GM18870 (cell line): ENCODE measurements at regions not wholly inside any gene's neighbourhood (a gene's known extent, or its start where the extent isn't known, plus 50 kb on each side); places are given as distances from the start of the nearest gene placed in this dataset.
"Not testable (repeated sequence)": the region's sequence is repeated elsewhere in the genome, so short reads cannot be mapped to it uniquely, and the experiment has no call there.

Source experiments
- ATAC-seq: cut with Tn5 transposase; IDR thresholded peaks from one replicate; pipeline ENCODE4 v1.9.1; 2021; ENCODE audit warnings: moderate library complexity; ENCODE audit not compliant: unreplicated experiment

GRCh38 chr3:177906126-177906511 lies 630.1 kb upstream of the KCNMB2 start:
- ATAC-seq, result no peak

- ATAC-seq, result no peak
These were observed 629.5 kb upstream of the KCNMB2 start for GRCh38 chr3:177906578-177907229.

GRCh38 chr3:177909530-177909929 lies 626.7 kb upstream of the KCNMB2 start:
- not testable (repeated sequence) for ATAC-seq

GRCh38 chr3:177914224-177914623 lies 622.0 kb upstream of the KCNMB2 start:
- ATAC-seq, result no peak

GRCh38 chr3:177916461-177916860 lies 619.8 kb upstream of the KCNMB2 start:
- no peak for ATAC-seq

GRCh38 chr3:177917234-177917861 lies 618.9 kb upstream of the KCNMB2 start:
- ATAC-seq, result no peak

GRCh38 chr3:177921153-177921552 lies 615.1 kb upstream of the KCNMB2 start:
- ATAC-seq, result no peak

GRCh38 chr3:177924261-177924660 lies 612.0 kb upstream of the KCNMB2 start:
- ATAC-seq, result no peak

GRCh38 chr3:177928172-177928873 lies 607.9 kb upstream of the KCNMB2 start:
- ATAC-seq, result peak; percentile 85

GRCh38 chr3:177929310-177929709 lies 606.9 kb upstream of the KCNMB2 start:
- ATAC-seq, result no peak

GRCh38 chr3:177930771-177931170 lies 605.5 kb upstream of the KCNMB2 start:
- no peak for ATAC-seq

GRCh38 chr3:177931346-177931745 lies 604.9 kb upstream of the KCNMB2 start:
- no peak for ATAC-seq

GRCh38 chr3:177932346-177932745 lies 603.9 kb upstream of the KCNMB2 start:
- ATAC-seq, result no peak

- no peak for ATAC-seq
These were observed 603.2 kb upstream of the KCNMB2 start for GRCh38 chr3:177932750-177933660.

- no peak for ATAC-seq
These were observed 602.0 kb upstream of the KCNMB2 start for GRCh38 chr3:177934001-177934891.

GRCh38 chr3:177935047-177935446 lies 601.2 kb upstream of the KCNMB2 start:
- ATAC-seq, result no peak

GRCh38 chr3:177936721-177937120 lies 599.5 kb upstream of the KCNMB2 start:
- no peak for ATAC-seq

GRCh38 chr3:177942911-177943310 lies 593.3 kb upstream of the KCNMB2 start:
- ATAC-seq, result no peak

- ATAC-seq, result no peak
These were observed 592.0 kb upstream of the KCNMB2 start for GRCh38 chr3:177944228-177944661.

GRCh38 chr3:177946048-177946447 lies 590.2 kb upstream of the KCNMB2 start:
- no peak for ATAC-seq
